HG03432 (cell line): ENCODE measurements at regions not wholly inside any gene's neighbourhood (a gene's known extent, or its start where the extent isn't known, plus 50 kb on each side); places are given as distances from the start of the nearest gene placed in this dataset.

Source experiments
- ATAC-seq: cut with Tn5 transposase; IDR thresholded peaks from one replicate; pipeline ENCODE4 v1.9.1; 2021; ENCODE audit warnings: mild to moderate bottlenecking, moderate library complexity; ENCODE audit not compliant: unreplicated experiment

DNA sequence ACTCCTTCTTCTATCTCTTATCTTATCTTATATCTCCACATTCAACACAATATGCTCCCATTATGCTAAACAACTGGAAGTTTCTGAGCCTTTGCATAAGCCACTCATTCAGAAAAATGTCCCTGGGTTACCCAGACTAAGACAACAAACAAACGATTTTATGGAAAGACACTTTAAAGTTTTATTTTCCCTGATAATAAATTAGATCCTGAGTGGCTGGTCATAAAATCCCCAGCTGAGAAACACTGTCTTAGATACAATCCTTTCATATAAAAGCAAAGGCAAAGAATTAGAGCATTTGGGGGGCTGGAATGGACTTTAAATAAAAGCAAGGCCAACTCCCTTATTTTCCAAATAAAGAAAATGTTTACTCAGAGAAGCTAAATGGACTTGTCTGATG, 322.3 kb downstream of the GBE1 start:
- ATAC-seq: no peak

DNA sequence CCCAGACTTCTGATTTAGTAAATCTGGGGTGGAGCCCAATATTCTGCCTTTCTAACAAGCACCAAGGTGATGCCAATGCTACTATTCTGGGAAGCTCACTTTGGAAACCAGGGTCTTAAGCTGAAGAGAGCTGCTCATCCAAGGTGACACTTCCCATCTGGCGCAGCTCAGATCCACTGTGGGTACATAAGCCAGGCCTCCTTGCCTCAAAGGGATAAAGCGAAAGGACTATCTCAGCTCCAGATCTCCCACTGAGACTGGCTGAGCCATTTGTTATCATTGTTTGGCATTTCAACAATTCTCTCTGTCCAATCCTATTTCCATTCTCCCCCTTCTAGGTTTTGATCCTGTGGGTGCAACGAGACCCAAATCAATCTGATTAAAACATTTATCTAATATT, 323.8 kb downstream of the GBE1 start:
- ATAC-seq: no peak

- ATAC-seq: no peak
Observed at GRCh38 chr3:81436182-81436581, 325.3 kb downstream of the GBE1 start.

- no peak for ATAC-seq
Observed at GRCh38 chr3:81435050-81435449, 326.4 kb downstream of the GBE1 start.

DNA sequence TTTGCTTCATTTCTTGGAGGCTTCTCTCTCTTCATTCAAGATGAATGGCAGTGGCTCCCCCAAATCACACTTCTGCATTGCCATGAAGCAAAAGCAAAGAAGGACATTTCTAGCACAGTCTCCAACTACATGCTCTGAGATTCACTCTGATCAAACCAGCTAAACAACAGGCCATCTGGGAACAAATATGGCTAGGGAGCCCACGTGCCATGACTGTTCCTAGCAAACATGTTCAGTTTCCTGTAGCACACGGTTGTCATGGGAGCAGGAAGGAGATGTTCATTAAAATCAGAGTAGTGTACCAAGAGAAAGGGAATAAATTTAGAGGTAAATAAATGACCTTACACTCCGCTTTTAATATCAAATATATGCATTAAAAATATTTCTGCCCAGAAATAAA, 327.3 kb downstream of the GBE1 start:
- no peak for ATAC-seq

GRCh38 chr3:81433675-81434074, 327.8 kb downstream of the GBE1 start:
- no peak for ATAC-seq

- ATAC-seq: no peak
Observed at GRCh38 chr3:81432456-81432855, 329.0 kb downstream of the GBE1 start.

GRCh38 chr3:81426826-81427577, 334.4 kb downstream of the GBE1 start:
- ATAC-seq: no peak

GRCh38 chr3:81425198-81425868, 336.1 kb downstream of the GBE1 start:
- no peak for ATAC-seq

DNA sequence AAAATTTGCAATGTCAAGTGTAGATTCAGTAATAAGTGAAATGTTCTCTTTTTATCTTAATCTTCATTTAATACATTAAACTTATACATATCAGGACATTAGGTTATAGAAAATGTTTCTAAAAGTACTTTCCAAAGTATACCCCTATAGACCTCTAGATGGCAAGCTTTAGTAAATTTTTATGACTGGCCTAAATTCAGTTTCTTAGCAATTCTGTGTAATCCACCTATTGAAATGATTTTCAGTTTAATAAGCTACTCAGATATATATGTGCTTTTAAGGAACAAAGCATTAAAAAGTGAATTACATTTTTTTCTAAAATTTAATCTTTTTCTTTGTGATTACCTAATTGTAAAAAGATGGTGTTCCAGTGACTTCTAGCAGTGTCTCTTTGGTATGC, 342.2 kb downstream of the GBE1 start:
- peak; percentile 64 for ATAC-seq

- ATAC-seq: no peak
Observed at GRCh38 chr3:81416812-81417211, 344.6 kb downstream of the GBE1 start.

DNA sequence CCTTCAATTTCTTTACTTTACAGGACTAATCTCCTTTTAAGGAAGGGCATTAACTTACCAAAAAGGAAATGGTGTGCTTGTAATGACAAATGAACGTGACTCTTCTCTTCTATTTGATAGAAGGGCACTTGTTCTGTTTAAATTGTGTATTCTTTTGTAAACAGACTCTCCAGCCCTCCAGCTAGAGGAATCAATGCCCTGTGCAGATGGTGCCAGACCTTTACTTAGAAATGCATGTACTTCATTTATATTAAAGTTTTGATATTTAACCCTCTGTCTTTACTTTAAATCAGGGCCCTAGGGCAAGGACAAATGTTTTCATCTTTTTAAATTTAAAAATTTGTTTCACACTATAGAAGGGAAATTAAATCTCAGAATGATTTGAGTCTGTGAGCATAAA, 355.1 kb downstream of the GBE1 start:
- ATAC-seq: no peak

DNA sequence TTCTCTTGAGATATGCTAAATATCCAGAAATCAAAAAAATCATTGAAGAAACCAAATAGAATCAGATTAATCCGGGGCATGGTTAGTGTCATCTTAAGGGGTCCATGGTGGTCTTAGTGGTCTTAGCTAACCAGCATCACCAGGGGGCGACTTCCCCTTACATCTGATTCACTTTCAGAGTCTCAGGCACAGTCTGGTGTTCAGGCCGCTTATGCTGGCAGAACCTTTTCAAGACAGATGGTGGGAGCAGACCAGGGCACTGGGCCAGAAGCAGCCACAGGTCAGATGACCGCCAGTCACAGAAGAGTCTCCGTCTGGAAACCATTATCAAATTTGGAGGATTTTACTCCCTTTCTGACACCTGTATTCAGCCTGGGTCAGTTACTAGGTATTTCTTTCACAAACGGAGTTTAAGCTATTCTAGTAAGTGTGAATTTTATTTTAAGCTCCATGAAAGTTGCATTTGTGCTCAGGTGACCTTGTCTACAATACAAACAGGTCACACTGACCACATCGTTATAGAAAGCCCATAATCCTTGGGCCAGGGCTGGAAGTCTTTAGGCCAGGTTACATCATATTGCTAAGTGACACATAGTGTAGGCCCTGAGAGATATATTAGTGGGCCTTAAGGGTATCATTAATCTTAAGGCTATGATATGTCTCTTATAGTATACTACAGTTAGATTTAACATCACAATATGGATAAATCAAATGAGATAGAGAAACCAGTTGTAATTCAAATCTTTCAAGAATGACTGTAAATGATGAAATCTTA, 365.5 kb downstream of the GBE1 start:
- ATAC-seq: peak; percentile 40

GRCh38 chr3:81394651-81395524, 366.6 kb downstream of the GBE1 start:
- ATAC-seq: no peak

DNA sequence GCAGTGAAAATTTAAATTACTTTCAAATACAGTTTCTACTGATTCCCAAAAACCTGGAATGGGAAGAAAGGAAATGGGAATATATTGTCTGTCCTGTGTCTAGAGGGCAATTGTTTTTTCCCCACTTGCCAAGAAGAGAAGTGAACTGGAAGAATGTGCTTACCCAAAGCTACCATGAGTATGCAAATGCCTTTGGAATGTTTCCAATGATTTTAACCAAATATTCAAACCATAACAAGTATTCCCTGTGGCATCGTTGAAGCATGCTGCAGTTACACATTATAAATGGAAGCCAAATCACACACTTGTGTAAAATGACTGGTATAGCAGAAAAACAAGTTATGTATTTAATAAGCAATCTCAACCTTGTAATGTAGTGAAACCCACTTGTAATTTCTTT, 368.2 kb downstream of the GBE1 start:
- no peak for ATAC-seq

DNA sequence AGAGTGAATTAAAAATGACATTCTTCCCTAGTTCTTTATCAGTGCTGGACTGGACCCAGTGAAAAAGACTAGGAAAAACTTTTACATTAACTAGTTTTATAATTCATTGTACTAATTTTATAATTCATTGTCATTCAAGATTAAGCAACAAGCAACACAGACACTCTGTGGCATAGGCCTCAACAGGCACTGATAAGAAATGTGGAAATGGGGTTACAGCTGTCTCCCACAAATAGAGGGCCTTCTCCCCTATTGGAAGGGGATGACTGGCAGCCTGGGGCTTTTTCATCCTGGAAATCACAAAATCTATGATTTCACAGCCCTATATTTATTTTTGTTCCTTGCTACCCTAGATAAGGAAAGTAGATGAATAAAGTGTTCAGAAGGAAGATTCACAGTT, 370.6 kb downstream of the GBE1 start:
- no peak for ATAC-seq

DNA sequence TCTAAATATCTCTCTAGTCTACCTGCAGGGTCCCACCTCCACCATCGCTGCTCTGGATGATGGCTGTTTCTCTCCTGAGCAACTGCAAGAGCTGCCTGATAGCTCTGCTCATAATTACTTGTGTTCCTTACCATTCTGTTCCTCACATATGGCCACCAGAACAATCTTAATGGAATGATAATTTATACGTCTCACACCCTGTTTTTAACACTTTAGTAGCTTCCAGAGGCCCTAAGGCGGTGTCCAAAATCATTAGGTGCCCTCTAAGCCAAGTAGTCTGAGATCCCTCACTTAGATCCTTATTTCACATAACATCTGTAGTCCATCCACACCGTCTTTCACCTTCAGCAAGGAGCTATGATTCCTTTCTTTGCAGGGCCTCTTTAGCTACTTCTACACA, 373.3 kb downstream of the GBE1 start:
- ATAC-seq: no peak

DNA sequence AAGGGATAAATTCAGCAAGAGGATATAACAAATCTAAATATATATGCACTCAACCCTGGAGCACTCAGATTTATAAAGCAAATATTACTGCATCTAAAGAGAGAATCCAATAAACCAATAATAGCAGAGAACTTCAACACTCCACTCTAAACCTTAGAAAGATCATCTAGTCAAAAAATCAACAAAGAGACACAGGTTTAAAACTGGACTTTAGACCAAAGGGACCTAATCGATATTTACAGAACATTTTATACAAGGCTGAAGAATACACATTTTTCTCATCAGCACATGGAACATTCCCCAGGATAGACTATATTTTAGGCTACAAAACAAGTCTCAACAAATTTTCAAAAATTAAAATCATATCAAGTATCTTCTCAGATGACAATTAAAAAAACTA, 379.0 kb downstream of the GBE1 start:
- no peak for ATAC-seq

DNA sequence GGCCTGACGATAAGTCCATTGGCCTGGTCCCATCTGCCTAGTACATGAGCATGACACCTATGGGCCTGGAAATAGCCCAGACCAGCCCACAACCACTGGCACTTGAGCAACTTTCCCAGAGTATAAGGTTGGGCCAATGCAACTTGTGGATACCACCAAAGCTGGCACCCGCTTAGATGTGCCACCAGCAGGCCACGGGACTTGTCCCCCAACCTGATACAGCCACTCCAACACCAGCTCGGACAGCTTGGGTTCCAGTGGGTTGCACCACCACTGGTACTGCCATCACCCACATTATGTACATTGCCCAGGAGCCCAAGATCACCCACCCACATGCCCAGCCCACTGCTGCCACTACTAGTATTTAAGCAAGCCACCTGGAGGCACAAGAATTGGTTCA, 381.2 kb downstream of the GBE1 start:
- ATAC-seq: no peak

DNA sequence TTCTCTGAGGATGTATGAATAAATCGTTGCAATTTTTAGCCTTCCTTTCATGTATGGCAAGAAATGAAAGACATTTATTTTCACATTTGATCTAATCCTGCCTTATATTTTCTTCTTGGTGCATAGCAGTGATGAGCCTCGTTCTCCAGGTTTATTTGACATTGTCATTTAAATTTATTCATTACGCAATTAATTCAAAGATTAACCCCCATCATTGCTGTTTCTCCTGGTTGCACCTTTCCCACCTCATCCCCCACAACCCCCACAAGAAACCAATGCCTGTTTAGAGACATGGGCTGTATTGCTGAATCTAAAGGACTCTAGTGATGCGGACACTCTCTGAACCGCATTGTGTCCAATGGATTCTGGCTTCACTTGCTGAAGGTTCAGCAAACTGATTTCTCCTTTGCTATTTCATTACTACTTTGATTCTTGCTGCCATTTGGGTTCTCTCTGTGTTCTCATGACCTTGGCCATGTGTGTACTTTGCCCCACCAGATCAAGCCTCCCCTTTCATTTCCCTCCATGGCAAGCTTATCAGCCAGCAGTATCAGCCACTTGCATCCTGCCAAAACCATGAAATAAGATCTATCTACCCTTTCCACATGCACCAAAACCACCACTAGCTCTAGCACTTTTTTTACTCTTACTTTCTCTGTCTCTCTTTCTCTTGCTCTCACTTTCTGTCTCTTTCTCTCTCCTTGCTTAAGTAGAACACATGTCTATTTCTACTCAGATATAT, 382.7 kb downstream of the GBE1 start:
- no peak for ATAC-seq
